ENCODE measurements at regions not wholly inside any gene's neighbourhood (a gene's known extent, or its start where the extent isn't known, plus 50 kb on each side); places are given as distances from the start of the nearest gene placed in this dataset.

DNA sequence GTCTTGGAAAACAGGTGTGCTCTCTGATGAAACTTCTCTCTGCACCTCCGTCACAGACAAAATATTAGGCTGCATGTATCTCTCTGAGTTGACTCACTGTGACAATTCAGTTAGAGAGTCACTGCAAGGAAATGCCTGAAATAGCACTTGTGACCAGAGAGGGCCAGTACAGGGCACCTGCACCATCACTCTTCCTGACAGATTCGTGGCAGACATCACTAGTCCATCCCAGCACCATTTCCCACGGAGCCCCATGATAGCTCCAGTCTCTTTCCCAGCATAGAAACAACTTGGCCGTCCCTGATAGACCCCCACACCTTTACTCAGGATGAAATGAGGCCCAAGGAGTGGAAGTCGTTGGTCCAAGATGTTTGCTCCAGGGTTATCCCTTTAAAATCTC lies 73.3 kb upstream of the ISX start:
- 47 to 69% (median 49%) methylated on average over 4 to 5 of the region's 5 CpGs for WGBS, 4 donors
- no peak for ATAC-seq
- Histone ChIP-seq H3K4me1 (no peaks in the 10 kb centered on the region), H3K27me3 (peaks cover 0 to 18% (median 0%) of the 10 kb centered on the region in 9 donors), H3K4me3 (no peak overlapping the region), H3K27ac (no peak overlapping the region), H3K36me3 (no peaks in the 10 kb centered on the region), H3K9me3 (peaks cover 0 to 26% (median 5%) of the 10 kb centered on the region in 12 donors)
- DNase-seq: no peak
- TF ChIP-seq, protein P1, sequence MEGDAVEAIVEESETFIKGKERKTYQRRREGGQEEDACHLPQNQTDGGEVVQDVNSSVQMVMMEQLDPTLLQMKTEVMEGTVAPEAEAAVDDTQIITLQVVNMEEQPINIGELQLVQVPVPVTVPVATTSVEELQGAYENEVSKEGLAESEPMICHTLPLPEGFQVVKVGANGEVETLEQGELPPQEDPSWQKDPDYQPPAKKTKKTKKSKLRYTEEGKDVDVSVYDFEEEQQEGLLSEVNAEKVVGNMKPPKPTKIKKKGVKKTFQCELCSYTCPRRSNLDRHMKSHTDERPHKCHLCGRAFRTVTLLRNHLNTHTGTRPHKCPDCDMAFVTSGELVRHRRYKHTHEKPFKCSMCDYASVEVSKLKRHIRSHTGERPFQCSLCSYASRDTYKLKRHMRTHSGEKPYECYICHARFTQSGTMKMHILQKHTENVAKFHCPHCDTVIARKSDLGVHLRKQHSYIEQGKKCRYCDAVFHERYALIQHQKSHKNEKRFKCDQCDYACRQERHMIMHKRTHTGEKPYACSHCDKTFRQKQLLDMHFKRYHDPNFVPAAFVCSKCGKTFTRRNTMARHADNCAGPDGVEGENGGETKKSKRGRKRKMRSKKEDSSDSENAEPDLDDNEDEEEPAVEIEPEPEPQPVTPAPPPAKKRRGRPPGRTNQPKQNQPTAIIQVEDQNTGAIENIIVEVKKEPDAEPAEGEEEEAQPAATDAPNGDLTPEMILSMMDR (IDR thresholded peaks at IDR 0.05): no peak
- TF ChIP-seq POLR2A (IDR thresholded peaks at IDR 0.05): no peak
- intact Hi-C loops (cut with DNase I): no loop called here

DNA sequence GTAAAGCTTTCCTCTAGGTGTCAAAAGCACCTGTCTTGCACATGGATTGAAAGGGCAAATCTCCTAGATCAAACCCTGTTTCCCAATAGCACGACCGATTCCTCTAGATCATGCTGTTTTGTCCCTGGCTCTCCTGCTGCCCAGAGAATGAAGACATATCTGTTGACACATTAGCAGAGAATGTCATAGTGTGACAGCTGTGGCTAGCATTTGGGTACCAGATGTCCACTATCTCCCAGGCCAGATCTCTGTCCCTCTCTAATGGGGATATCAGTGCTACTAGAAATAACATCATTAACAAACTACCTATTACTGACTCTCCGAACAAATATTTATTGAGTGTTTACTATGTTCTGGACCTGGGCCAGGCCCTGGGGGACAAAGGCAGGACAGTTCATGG lies 72.4 kb upstream of the ISX start:
- H3K4me1 ChIP-seq: no peaks in the 10 kb centered on the region
- no peak for TF ChIP-seq POLR2A (IDR thresholded peaks at IDR 0.05)
- DNase-seq (no peak), ATAC-seq (no peak)
- H3K36me3 ChIP-seq: no peaks in the 10 kb centered on the region
- WGBS, 4 donors: 64 to 74% (median 67%) methylated on average over 3 of the region's 3 CpGs
- peaks cover 0 to 17% (median 0%) of the 10 kb centered on the region in 12 donors for H3K9me3 ChIP-seq
- no peak overlapping the region for H3K27ac ChIP-seq
- no peak overlapping the region for H3K4me3 ChIP-seq
- H3K27me3 ChIP-seq: peaks cover 0 to 18% (median 0%) of the 10 kb centered on the region in 9 donors
- intact Hi-C loops (cut with DNase I): no loop called here

DNA sequence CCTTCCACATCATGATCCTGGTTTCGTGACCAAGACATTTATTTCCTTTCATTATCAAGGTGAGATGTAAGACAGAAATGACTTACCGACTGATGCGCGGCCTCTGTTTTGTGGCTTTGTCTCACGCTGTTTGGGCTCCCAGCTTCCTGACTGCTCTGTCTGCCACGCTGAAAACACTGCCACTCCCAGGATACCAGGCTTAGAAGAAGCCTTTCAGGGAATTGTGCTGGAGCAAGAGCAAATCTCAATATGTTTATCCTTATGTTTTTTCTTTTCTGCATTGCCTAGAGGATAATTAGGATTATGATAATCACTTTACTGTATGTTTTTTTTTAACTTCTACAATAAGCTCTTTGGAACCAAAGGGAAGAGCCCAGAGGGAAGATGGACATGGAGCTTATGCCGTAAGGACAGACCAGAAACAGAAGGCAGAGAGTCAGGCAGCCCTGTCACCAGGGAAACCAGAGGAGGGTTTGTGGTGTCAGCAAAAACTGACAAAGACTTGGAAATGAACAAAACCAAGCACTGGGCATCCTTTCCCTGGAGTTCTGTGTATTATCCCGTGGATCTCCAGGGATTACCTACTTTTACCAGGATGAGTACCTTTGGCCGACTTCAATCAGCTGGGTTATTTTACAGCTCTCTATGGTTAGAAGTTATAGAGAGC lies 68.2 kb upstream of the ISX start:
- ATAC-seq (no peak), DNase-seq (no peak)
- Histone ChIP-seq H3K4me1 (no peaks in the 10 kb centered on the region), H3K4me3 (no peak overlapping the region), H3K27me3 (peaks cover 0 to 27% (median 8%) of the 10 kb centered on the region in 9 donors), H3K27ac (no peak overlapping the region), H3K36me3 (no peaks in the 10 kb centered on the region), H3K9me3 (no peaks in the 10 kb centered on the region)
- WGBS, 4 donors: 71 to 76% (median 75%) methylated on average over 9 of the region's 9 CpGs
- intact Hi-C loops (cut with DNase I): no loop called here
- TF ChIP-seq, protein P1 (IDR thresholded peaks at IDR 0.05): no peak
- TF ChIP-seq POLR2A (IDR thresholded peaks at IDR 0.05): no peak

DNA sequence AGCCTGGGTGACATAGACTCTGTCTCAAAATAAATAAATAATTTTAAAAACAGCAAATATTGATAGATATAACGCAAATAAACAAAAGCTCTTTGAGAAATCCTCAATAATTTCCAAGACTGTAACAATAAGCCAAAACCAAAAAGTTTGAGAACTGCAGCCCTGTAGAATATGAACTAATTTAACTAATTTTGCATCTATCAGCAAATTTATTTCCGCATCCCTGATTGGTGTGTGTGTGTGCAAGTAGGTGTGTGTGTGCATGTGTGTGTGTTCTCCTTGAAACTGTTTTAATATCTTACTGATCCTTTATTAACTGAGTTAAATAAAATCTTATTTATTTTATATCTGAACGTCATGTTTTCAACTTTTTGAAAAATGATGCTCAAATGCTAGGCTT lies 67.0 kb upstream of the ISX start:
- DNase-seq (no peak), ATAC-seq (no peak)
- Histone ChIP-seq H3K4me1 (no peaks in the 10 kb centered on the region), H3K4me3 (no peak overlapping the region), H3K27ac (no peak overlapping the region), H3K36me3 (no peaks in the 10 kb centered on the region), H3K27me3 (peaks cover 0 to 32% (median 8%) of the 10 kb centered on the region in 9 donors), H3K9me3 (no peaks in the 10 kb centered on the region)
- TF ChIP-seq POLR2A (IDR thresholded peaks at IDR 0.05): no peak
- intact Hi-C loops (cut with DNase I): no loop called here
- 59 to 87% (median 77%) methylated on average over 3 of the region's 3 CpGs for WGBS, 4 donors

DNA sequence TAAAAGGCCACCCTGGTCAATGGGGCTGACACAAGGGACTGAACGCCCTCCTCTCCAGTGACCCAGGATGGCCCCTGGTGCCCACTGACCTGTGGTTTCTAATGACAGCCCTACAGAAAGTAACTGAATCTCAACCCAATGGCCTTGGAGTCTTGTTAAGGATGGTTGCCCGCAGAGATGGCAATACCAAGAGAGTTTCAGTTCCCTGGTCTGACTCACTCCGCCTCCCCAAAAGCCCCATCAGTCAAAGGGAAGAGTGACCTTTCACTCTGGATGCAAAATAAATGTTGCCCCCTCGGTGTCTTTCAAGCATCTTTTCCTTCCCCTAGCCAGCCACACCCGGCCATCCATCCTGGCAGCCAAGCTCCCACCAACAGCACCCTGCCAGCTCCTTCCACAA lies 57.7 kb upstream of the ISX start:
- no peak for ATAC-seq

More for the DNA sequence above, 57.7 kb upstream of the ISX start:
- Histone ChIP-seq H3K4me1 (no peaks in the 10 kb centered on the region), H3K27ac (no peak overlapping the region), H3K9me3 (no peaks in the 10 kb centered on the region), H3K27me3 (peaks cover 0 to 17% (median 0%) of the 10 kb centered on the region in 9 donors), H3K36me3 (no peaks in the 10 kb centered on the region), H3K4me3 (no peak overlapping the region)
- TF ChIP-seq POLR2A (IDR thresholded peaks at IDR 0.05): no peak
- TF ChIP-seq, protein P1 (IDR thresholded peaks at IDR 0.05): no peak
- 68 to 77% (median 73%) methylated on average over 5 of the region's 5 CpGs for WGBS, 4 donors
- intact Hi-C loops (cut with DNase I): no loop called here
- DNase-seq: no peak

Measured in heart left ventricle (tissue), 16 donors.